HG03571 (cell line): ENCODE measurements at regions not wholly inside any gene's neighbourhood (a gene's known extent, or its start where the extent isn't known, plus 50 kb on each side); places are given as distances from the start of the nearest gene placed in this dataset.

ENCODE experiments used
- ATAC-seq: cut with Tn5 transposase; IDR thresholded peaks from one replicate; pipeline ENCODE4 v1.9.1; 2021; ENCODE audit not compliant: unreplicated experiment

DNA sequence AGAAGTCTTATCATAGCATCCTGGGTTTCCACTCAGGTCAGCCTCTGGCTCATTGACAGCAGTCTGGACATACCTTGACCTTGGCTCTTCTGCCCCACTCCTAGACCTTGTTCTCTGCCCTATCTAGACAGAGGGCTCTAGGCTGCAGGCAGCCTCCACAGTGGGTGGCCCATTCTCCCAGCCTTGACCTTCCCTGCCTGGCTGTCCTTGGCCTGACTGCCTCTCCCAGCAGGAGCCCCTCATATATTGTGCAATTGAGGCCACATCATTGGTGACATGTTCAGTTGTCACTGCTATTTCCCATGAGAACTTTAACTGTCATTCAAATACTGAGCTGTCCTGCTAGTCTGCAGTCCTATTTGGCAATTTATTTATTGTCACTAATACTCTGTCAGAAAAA is 503.4 kb downstream of the PLXNA4 start:
- no peak for ATAC-seq

DNA sequence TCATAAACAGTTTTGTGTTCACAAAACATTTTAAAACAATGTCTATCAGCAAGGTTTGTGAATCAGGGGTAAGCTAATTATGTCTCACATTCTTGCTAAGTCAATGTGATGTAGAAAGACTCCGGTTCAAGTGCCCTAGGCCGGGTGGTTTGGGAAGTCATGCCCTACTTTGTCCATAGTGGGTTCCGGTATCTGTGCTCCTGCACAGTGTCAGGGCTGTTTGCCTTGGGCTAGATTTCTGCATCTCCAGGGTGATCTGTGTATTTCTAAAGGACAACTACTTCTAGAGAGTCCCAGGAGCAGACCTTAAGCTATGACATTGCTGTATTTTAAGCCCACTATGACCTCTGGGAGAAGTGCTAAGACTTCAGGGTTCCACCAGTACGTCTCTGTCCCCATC is 504.1 kb downstream of the PLXNA4 start:
- no peak for ATAC-seq

DNA sequence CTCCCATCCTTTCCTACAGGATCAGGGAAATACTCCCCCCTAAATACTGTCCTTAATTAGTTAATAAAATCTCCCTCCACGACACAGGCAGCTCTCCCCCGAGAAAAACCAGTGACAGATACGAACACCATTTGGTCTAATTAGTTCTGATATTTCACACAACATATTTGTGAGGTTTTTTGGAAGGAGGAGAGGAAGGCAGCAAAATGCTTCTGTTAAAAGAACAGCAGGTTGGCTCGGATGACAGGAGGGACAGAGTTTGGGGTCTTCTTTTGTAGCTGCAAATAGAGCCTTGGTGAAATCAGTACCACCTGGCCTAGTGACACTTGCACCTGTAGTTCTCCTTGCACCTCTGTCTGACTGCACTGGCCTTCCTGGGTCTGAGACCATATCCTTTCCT is 507.0 kb downstream of the PLXNA4 start:
- ATAC-seq, result no peak

DNA sequence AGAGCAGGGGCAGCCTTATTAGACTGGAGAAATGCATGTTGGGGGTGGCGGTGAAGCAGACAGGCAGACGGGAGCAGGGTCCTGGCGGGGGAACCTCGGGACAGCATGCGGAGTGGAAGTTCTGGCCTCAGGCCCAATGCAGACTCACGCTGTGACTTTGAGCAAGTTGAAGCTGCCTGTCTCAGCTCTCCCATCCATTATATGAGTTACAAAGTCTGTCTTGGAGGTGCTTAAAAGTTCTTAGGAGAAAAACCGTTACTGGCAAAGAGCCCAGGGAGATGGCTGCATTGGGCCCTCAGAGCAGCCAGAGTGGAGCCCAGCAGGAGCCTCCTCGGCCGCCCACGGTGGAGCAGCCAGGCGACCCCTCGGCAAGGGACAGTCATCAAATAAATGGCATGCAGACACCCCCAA is 509.5 kb downstream of the PLXNA4 start:
- no peak for ATAC-seq

DNA sequence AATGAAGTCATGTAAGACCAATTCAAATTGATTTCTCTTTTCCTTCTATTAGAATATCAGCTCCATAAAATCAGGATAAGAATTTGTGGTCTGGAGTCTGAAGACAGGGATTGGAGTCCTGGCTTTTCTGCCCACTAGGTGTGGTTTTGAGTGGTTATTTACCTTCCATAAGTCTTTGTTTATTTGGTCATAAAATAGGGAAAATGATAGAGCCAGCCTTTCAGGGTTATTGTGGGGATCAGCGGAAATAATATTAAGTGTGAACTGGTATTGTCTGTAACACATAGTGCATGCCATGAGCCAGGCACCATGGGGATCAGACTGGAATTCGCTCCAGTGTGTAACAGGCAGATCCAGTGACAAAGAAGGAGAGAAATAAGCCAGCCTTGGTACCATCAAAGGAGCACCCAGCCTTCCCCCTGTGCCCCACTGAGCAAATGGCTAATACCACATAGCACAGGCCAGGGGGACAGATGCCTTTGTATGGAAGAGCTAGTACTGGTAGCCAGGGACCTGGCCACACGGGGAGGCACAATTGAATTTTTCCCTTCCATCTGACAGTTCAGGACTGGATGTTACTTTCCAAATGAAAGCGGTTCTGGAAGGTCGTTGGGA is 509.7 kb upstream of the PODXL start:
- no peak for ATAC-seq

DNA sequence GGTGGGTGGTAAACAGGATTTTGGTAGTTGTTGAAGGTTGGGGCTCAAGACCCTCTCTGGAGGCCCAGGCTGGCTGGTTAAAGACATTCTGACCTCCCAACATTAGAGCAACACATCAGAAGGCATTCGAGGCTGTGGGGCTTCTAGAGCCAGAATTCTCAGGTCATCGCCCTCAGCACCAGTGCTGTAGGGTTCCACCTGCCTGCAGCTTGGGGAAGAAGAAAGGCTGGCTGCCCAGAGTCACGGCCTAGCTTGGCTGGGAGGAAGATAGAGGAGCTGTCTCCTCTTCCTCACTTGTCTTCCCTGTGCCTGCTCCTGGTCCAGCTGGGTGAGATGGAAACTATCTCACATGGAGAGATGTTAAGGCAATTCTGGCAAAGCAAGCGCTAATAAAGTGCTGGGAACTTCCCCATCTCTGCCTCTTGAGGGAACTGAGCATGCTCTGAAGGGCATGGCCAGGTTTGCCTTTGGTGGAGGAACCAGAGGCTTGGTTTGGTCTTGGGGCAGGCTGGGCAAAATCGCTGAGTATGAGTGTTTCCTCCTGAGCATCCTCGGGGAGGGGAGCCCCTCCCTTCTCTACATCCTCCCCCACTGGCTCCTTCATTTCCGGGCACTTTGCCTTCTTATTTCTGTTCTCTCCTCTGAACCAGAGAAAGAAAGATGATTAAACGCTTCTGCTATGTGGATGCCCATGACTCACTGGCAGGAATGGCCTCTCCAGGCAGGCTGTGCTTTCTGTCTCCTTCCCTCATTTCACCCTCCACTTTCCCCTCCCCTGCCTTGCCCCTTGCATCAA is 509.0 kb upstream of the PODXL start:
- no peak for ATAC-seq

DNA sequence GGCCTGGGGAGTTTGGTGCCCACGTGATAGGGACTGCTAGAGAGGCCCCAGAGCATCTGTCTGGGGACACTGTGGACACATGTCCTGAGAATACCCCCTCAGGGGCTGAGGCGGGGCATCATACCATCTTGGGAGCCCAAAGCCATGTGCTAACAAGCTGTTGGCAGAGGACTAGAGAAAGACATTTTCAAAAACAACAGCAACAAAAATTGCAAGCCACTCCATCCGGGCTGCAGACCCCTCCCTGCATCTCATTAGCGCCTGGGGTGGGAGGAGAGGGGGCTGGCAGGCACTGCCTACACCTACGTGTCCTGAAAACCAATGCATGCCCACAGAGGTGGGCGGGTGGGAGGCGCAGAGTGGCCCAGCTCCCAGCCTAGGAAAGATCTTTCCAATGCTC is 507.4 kb upstream of the PODXL start:
- ATAC-seq, result no peak

DNA sequence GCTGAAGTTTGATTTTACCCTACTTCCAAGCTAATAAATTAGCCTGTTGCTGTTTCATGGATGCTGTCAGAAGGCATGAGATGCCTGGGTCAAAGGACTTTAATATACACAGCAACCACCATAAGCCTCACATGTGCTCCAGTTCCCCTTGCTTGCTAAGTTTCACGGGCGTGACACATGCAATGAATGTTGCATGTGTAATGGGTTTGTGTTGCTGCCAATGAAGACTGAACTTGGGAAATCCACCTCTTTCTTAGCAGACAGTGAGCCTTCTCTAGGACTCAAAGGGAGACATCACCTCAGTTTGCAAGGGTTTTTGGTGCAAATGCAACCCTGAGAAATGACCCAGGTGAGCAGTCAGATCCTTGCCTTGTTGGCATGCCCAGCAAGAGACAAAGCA is 505.5 kb upstream of the PODXL start:
- ATAC-seq, result no peak

DNA sequence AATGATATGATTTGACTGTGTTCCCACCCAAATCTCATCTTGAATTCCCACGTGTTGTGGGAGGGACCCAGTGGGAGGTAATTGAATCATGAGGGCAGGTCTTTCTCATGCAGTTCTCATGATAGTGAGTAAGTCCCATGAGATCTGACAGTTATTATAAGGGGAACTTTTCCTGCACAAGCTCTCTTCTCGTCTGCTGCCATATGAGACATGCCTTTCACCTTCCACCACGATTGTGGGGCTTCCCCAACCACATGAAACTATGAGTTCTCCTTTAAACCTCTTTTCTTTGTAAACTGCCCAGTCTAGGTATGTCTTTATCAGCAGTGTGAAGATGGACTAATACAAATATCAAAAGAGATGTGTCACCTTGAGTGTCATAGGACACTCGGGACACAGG is 502.7 kb upstream of the PODXL start:
- ATAC-seq, result no peak

DNA sequence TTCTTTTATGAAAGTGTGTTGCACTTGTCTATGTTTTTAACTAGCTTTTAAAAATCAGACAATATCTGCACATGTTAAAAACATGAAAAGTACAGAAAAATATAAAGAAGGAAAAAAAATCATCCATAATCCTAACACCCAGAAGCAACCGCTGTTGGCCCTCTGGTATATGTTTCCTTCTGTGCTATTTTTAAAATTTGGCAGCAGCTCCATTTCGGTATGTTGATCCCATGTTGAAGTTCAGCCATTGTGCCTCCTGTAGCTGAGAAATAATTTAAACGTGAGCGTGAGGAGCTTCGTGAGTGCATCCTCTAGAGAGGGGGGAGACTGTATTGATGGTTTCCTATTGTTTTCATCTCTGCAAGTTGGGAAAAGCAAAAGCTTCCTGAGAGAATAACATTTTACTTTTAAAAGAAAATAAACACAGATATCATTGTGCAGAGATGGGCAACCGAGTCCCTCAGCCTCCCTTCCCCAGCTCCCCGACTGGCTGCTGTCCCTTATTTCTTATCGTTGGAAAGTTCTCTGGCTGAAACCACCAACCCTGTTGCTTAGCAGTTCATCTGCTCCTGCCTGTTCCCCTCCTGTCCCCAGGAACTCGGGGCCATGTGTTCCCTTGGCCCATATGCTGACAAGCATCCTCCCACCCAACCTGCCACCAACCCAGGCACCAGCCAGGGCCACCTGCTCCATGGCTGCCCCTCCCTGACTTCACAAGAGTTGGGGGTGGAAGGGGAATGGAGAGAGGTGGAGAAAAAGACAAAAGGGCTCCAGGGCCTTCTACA is 499.1 kb upstream of the PODXL start:
- no peak for ATAC-seq

DNA sequence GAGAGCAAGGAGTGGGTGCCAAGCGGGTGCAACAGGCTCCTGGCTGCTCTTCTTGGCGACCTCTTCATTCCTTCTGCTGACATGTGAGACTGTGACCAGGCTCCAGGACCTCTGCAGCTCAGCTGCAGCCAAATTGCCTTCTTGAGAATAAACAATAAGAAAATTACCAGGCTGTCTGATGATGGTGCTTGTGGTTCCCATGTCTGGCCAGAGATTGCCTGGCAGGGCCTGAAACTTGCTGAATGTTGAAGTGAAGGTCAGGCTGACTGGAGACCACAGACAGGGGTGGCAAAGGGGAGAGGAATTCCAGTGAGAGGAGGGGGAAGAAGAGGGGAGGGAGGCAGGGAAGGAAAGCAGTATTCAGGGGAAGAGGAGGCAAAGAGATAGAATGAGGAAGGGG is 497.4 kb upstream of the PODXL start:
- ATAC-seq, result no peak

DNA sequence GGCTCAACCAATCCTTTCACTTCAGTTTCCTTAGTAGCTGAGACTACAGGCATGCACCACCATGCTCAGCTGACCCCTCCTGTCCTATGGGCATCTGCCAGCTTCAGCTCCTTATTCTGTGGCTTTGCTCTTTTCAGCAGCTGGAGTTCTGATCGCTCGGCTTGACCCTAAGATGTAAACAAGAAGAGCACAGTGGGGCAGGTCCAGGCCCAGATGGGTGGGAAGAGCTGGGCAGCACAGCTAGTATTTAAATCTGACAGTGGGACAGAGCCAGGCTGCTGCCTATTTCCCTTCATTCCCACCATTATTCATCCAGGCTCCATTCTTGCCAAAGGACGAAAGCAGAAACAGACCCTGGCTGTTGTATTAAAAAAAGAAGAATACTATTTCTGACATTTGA is 494.9 kb upstream of the PODXL start:
- no peak for ATAC-seq

DNA sequence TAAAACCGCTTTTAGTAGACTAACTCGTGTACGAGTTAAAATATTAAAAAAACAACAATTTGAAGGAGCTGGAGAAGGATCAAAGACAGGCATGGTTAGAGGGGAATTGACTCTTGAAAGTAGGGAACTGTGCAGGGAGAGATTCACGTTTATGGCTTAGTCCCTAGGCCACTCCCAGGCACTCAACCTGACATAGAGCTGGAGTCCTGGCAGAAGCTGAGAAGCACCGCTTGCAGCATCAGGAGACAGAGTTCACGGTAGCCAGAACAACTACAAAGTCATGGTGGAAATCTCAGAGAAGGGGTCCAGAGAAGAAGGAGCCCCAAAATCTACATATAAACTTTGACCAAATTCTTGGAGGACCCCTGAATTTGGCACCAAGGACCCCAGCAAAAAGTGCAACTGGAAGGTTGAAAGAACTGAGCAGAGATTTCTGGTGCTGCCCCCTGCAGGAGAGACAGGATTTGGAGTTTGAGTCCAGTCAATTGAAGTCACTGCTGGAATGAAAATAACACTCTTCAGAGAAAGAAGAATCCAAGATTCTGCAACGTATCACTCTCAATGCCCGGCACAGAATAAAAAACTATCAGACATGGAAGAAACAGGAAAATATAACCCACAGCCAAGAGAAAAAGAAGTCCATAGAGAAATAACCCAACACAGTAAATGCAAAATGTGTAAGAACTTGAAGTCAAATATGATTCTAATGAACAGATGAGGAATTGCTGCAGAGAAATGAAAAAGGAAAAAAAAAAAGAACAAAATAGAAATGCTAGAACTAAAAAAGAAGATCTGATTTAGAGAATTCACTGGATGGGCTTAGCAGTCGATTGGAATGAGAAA is 493.3 kb upstream of the PODXL start:
- ATAC-seq, result no peak

DNA sequence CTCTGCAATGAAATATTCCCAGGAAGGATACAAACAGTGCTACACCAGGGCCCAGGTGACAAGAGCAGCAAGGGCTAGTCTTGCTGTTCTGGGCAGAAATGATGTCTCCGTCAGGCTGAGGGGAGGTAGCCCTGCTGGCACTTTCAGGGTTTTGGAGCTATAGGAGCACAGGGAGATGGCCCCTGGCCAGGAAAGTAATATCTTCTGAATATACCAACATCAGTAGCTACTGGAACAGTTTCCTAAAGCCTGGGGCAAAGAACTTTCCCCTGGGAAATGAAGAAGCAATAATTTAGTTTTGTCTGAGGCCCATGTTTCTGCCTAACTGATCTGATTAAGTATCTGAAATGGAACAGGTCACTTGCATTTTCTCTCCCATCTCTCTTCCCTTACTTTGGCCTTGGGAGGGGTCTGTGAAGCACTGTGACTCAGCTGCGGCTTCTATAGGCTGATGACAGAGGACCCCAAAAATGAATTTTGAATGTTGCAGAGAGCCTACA is 489.1 kb upstream of the PODXL start:
- ATAC-seq, result no peak

DNA sequence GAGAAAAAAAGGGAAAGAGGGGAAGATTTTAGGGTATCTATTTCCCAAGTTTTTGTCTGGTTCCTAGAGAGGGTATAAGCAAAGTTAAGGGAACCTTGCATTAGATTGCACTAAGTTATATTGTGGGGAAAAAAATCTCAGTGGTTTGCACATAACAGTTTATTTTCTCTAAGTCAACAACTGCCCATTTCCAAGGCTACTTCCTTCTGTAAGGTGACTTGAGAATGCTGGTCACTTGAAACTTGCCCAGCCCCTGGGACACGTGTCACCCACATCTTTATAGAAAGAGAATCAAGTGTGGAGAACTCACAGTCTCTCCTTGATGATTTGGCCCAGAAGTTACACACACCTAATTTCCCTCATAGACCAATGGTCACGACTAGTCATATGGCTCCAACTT is 488.6 kb upstream of the PODXL start:
- no peak for ATAC-seq

DNA sequence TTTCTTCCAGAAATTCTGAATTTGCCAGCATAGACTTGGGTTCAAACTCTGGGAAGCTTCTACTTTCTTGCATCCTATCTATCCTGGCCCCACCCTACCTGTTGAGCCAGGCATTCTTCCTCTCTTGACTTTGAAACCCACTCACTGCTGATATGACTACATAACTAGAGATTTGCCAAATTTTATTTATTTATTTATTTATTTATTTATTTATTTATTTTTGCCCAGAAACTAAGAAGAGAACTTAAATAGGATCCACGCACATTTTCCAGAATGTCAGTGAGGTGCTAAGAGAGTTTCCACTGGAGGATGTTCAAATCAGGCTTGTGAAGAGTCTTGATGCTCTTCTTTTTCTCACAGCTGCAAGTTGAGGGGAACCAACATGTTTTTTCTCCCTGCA is 487.8 kb upstream of the PODXL start:
- no peak for ATAC-seq

DNA sequence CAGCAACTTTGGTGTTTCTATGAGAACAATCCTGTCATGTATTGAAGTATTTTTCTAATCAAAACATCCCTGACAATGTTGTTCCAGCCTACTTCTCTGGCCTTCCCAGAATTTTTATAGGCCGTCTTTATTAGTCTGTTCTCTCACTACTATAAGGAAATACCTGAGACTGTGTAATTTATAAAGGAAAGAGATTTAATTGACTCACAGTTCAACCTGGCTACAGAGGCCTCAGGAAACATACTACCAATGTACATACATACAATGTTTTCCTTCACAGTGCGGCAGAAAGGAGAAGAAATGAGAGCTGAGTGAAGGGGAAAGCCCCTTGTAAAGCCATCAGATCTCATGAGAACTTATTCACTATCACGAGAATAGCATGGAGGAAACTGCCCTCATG is 484.7 kb upstream of the PODXL start:
- no peak for ATAC-seq

DNA sequence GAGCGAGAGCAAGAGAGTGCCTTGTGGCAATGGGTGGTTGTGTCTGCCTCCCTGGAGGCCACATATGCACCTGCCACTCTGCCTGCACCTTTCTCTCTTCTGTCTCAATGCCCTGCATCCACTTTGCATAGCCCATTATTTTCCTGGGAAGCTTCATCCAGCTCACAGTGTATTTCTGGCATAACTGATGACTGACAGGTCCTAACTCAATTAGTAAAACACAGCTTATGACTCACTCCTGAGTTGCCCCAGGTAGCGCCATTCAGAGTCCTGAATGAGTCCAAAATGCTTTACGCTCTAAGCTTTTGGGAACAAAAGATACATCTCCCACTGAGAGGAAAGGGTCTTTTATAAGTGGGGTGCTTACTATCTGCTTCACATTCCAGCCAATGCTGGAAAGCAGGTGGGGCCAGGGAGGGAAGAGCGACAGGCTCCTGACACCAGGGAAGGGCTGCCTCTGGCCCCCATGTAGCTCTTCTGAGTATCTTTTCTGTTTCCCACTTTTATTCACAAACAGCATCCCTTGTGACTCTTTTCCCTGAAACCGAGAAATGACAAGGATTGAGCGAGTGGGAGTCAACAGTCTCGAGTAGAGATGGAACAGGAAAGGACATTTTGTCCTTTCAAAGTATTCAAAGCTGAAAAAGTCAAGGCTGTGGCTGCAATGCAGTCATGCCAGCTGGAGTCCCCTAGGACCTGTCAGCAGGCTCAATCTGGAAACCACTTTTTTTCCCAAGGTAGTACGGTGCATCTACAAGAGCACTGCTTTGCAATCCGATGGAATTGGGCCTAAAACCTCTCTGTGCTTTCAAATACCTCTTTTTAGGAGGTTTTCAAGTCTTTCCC is 479.3 kb upstream of the PODXL start:
- no peak for ATAC-seq

DNA sequence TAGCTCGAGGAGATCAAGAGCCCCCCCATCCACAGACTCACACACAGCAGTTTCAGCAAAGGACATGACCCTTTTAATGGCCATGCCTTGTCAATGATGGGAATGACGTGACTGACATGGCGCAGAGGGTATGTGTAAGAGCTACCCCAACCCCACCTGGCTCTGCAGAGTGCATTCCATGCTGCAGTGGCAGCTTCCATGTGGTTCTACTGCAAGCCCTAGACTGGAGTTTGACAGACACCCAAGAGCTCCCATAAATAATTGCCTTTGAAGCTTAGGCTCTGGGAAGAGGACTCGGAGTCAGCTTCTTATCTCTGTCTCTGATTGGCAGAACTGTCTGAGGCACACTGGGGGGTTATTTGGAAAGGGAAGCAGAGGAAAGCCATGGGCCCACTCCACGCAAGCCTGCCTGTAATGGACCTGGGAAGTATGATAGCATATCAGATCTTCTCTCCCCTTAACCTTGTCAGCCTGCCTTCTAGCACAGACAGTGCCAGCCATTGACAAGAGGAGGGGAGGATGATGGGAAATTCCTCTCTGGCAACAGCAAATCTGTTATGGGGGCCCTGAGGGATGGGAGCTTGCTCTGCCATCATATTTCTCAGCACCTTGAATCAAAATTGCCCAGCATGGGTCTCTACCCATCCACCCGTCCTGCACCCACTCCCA is 478.5 kb upstream of the PODXL start:
- no peak for ATAC-seq

DNA sequence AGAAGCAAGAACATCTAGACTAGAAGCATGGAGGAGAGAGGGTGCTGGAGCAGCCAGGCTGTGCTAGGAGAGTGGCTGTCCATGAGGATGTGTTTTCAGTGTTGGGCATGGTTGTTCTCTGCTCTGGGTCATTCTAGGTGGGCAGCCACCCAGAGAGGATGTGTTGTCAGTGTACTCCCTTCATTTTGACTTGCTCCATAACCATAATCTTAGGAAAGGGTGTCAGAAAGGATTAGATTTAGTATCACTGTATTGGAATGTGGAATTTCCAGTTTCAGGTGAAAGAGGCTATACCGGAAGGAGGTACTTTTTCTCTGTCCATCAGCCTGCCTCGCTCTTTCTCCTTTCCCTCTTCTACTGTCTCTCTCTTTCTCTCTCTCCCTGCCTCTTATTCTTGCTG is 474.5 kb upstream of the PODXL start:
- no peak for ATAC-seq
